Dedifferentiated amniotic fluid mesenchymal stem cell (primary cell): ENCODE measurements at regions not wholly inside any gene's neighbourhood (a gene's known extent, or its start where the extent isn't known, plus 50 kb on each side); places are given as distances from the start of the nearest gene placed in this dataset.

Experiments
- DNase-seq: peaks from one replicate; pipeline ENCODE4 v3.0.0-alpha.2; 2016; ENCODE audit errors: extremely low spot score

DNA sequence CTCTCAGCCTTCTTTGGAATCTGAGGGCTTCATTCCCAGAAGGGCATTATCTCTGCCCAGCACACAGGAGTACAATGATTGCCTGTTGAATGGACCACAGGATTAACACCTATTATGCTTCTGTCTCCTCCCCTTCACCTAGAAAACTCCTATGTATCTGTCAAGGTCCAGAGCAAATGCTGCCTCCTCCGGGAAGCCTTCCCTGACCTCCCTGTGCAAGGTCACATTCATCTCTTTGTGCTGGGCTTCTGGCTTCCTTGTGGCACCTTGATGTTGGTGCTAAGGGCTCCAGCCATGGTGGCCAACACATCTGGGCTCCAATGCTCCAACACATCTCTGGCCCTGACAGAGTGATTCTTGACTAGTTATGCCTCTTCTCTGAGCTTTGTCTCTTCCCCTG lies 49.9 kb upstream of the ATP2B2 start:
- DNase-seq: no peak

DNA sequence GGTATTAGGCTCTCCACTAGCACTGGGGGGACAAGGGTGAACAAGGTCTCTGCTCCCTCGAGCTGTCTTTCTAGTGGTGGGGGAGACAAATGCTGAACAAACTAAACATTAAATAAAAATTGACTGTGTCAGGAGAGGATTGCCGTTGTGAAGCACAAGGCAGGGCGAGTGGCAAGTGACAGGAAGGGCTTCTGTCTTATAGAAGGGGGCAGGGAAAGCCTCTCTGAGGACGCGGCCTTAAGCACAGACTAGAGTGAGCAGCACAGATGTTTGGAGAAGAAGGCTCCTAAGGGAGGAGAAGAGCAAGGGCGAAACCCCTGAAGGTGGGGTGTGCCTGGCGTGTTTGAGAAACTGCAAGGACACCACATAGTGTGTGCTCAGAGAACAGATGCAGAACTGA lies 50.9 kb upstream of the ATP2B2 start:
- DNase-seq: no peak

- no peak for DNase-seq
Measured at GRCh38 chr3:10557250-10557649, 51.9 kb upstream of the ATP2B2 start.

- no peak for DNase-seq
Measured at GRCh38 chr3:10557781-10558373, 52.5 kb upstream of the ATP2B2 start.

- no peak for DNase-seq
Measured at GRCh38 chr3:10558736-10559135, 53.4 kb upstream of the ATP2B2 start.

GRCh38 chr3:10560060-10560861 lies 54.9 kb upstream of the ATP2B2 start:
- DNase-seq: no peak

- DNase-seq: no peak
Measured at GRCh38 chr3:10561162-10561945, 56.0 kb upstream of the ATP2B2 start.

GRCh38 chr3:10561946-10562560 lies 56.7 kb upstream of the ATP2B2 start:
- no peak for DNase-seq

GRCh38 chr3:10563396-10563795 lies 58.0 kb upstream of the ATP2B2 start:
- no peak for DNase-seq

DNA sequence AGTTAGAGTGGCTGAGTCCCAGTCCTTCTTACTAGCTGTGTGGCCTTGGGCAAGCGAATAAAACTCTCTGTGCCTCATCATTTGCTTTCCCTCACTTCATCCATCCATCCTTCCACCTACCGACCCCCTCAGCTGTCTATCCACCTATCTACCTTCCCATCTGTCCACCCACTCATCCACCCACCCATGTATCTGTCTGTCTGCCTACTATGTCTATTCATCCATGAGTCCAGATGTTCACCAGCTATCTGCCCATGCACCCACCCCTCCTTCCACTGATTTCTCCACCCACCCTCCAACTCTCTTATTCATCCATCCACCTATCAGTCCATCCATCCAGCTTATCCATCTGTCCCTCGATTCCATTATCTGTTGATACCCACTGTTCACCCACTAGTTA lies 60.4 kb upstream of the ATP2B2 start:
- no peak for DNase-seq

GRCh38 chr3:10566451-10566850 lies 61.1 kb upstream of the ATP2B2 start:
- no peak for DNase-seq

DNA sequence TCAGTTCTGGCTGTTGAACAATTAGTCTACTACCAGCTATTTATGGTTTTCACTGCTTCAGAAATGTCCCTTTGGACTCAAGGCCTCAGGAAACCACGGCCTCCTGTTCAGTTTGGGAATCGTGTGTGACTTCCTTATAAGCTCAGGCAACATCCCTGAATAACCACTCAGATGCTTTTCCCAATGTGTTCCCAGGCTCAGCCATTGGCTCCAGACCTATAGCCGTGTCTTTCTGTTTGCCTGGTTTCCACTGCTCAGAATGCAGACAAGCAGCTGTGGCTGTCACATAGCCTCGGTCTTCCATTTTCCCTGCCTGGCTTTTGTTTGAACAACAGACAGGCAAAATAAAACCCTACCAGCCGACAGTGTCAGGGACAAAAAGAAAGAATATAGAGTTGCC lies 63.2 kb upstream of the ATP2B2 start:
- no peak for DNase-seq

- DNase-seq: no peak
Measured at GRCh38 chr3:10570196-10570946, 65.0 kb upstream of the ATP2B2 start.

DNA sequence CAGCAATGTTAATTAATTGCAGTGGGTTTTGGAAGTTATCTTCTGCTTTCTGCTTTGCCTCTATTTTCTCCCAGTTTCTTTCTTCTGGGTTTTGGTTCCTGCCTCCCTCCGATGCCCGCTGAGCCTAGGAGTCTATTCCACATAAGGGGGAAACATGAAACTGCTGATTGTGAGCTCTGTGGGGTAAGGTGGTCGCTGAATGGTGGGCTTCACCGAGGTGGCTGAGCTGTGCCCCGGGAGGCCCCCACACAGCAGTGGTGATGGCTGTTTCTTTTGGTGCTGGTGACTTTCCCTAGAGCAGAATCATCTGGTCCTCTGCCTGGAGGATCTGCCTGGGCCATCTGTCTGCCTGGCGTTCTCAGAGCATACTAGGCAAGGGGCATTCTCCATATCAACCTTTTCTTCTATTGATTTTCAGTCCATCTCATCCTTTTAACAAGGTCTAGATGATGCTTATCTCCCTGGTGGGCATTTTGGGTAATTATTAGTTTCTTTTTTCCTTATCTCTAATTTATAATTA lies 68.8 kb upstream of the ATP2B2 start:
- no peak for DNase-seq

GRCh38 chr3:10575601-10576160 lies 70.3 kb upstream of the ATP2B2 start:
- DNase-seq: no peak

- no peak for DNase-seq
Measured at GRCh38 chr3:10577486-10577885, 72.1 kb upstream of the ATP2B2 start.

DNA sequence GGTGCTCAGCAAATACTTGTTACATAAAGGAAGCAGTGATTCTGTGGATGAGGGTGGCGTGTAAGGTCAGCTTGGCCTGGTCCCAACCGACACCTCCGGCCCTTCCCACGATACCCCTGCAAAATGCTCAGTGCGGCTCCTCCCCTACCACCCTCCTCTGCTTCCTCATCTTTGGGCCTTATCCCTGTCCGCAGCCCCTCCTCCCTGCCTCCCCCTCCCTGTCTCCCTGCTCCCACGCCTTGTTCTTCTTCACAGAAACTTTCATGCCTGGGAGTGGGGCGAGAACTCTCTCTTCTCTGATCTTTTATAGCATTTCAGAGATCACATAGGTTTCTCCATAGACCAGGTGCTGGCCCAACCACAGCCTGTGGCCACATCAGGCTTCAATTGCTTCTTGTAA lies 75.0 kb upstream of the ATP2B2 start:
- no peak for DNase-seq

GRCh38 chr3:10581251-10581650 lies 75.9 kb upstream of the ATP2B2 start:
- no peak for DNase-seq

DNA sequence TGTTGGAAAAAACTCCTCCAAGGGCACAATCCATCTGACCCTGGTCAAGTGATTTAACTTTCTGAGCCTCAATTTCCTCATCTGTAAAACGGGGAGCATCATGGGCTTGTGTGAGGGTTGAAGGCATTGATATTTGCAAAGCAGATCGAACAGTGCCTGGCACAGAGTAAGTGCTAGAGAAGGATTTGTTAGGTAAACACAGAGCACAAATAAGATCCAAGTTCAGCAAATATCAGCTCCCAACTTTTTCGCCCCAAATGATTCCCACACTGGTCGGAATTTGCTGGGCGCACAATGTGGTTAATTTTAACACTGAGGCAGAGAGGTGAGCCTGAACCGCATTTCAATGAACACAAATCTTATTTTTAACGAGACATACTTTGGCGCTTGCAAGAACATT lies 76.3 kb upstream of the ATP2B2 start:
- DNase-seq: no peak

DNA sequence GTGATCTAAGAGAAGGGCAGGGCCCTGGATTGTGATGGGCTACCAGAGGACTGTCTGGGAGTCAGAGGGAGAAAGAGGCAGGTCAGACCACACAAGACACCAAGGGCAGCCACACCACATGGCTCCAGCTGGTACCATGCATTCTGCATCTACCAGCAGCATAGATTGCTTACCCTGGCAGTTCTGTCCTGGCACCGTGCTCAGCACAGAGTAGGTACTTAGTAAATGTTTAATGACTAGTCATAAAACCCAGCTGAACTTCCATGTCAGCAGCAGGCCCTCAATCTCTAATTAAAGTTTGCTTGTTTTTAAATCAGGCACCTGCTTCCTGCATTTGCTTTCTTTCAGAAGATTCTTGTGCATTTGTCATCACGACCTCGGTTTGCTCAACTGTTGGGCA lies 77.3 kb upstream of the ATP2B2 start:
- DNase-seq: no peak
